K562 (cell line): ENCODE measurements at regions not wholly inside any gene's neighbourhood (a gene's known extent, or its start where the extent isn't known, plus 50 kb on each side); places are given as distances from the start of the nearest gene placed in this dataset.

Experiments used
- ATAC-seq: fragments of 200-7000 bp; cut with Tn5 transposase; 3 replicates; pipeline ENCODE4 v1.9.1; 2020; ENCODE audit warnings: moderate library complexity
- BruUV-seq: library from RNA; stranded (reverse); fragments of 400-500 nt; replicated peaks from 2 replicates; lab custom pipeline; 2021; lab: Mats Ljungman, UMichigan
- CTCF ChIA-PET: fragments of 300-600 bp; formaldehyde crosslinking; extraction: SDS; loops from one replicate; lab custom pipeline; 2021; ENCODE audit warnings: low intra/inter-chr PET ratio; lab: Yijun Ruan, JAX
- POLR2A ChIA-PET: fragments of 300-600, 350-650 bp; sonication (Branson Sonifier 250); formaldehyde crosslinking; extraction: SDS; loops from one replicate; lab custom pipeline; 2021; ENCODE audit warnings: antibody characterized with exemption, inconsistent platforms; lab: Yijun Ruan, JAX
- DNase-seq, 4 experiments: peaks; one replicate each; pipeline versions ENCODE4 v3.0.0 to v3.0.0-alpha.2; 2011 to 2018; ENCODE audit warnings: low spot score in 3 of 4, mixed read lengths in 3 of 4; ENCODE audit errors: extremely low read depth in 1 of 4
- FAIRE-seq: peaks from 2 replicates; lab custom pipeline; 2011; peaks lifted over from hg19 to GRCh38; lab: Jason Lieb, UNC
- H2AFZ ChIP-seq: 2 replicates; pipeline ENCODE4 v1.6.0; 2011; ENCODE audit warnings: low read depth, low read length, control low read depth, inconsistent platforms
- H3K27ac ChIP-seq: fragments of 200-600 bp; 3 replicates; pipeline ENCODE4 v1.8.0; 2011; ENCODE audit warnings: low read depth, mild to moderate bottlenecking, control low read depth, inconsistent platforms, low read length, moderate library complexity, mixed read lengths; ENCODE audit errors: extremely low read depth
- H3K27me3 ChIP-seq, 2 experiments: fragments of 300-600 bp in 1 of 2; 2 replicates in 1 of 2; 3 replicates in 1 of 2; pipeline versions ENCODE4 v1.6.0 to v1.8.0; 2011; ENCODE audit warnings: inconsistent platforms in 2 of 2, low read length in 2 of 2, mild to moderate bottlenecking in 1 of 2, mixed read lengths in 1 of 2, moderate library complexity in 1 of 2; ENCODE audit not compliant: control insufficient read depth in 2 of 2, insufficient read depth in 2 of 2
- H3K36me3 ChIP-seq: fragments of 300-600 bp; 3 replicates; pipeline ENCODE4 v1.8.0; 2011; ENCODE audit warnings: mild to moderate bottlenecking, low read length, inconsistent platforms; ENCODE audit not compliant: control insufficient read depth, insufficient read depth
- H3K4me1 ChIP-seq, 2 experiments: fragments of 200-600 bp in 1 of 2; replicated peaks in 1 of 2; 2 replicates in 1 of 2; 3 replicates in 1 of 2; pipeline versions ENCODE4 v1.5.1 to v1.8.0; 2011; ENCODE audit warnings: inconsistent platforms in 2 of 2, low read length in 2 of 2, mild to moderate bottlenecking in 1 of 2, mixed read lengths in 1 of 2, moderate library complexity in 1 of 2; ENCODE audit not compliant: control insufficient read depth in 2 of 2, insufficient read depth in 2 of 2
- H3K4me2 ChIP-seq: 2 replicates; pipeline ENCODE4 v1.6.1; 2011; ENCODE audit warnings: low read length, control low read depth, inconsistent platforms, mixed read lengths; ENCODE audit not compliant: insufficient read depth
- H3K4me3 ChIP-seq: fragments of 200-600 bp; sonication (generic), shearing (Covaris generic); 2 replicates; pipeline ENCODE4 v1.5.1; 2016; ENCODE audit warnings: control low read depth, inconsistent platforms
- H3K79me2 ChIP-seq: fragments of 200-600 bp; 3 replicates; pipeline ENCODE4 v1.8.0; 2011; ENCODE audit warnings: low read length, inconsistent platforms; ENCODE audit not compliant: control insufficient read depth, insufficient read depth
- H3K9ac ChIP-seq, 2 experiments: 2 replicates each; pipeline versions ENCODE4 v1.6.0 to v1.6.1; 2011; ENCODE audit warnings: low read depth in 2 of 2, low read length in 2 of 2, control low read depth in 1 of 2, inconsistent platforms in 1 of 2, mild to moderate bottlenecking in 1 of 2, mixed read lengths in 1 of 2; ENCODE audit not compliant: insufficient read depth in 1 of 2
- H3K9me1 ChIP-seq: one replicate; pipeline ENCODE4 v1.6.0; 2011; ENCODE audit warnings: inconsistent platforms, mild to moderate bottlenecking, low read length, moderate library complexity; ENCODE audit not compliant: control insufficient read depth, insufficient read depth
- H3K9me3 ChIP-seq: replicated peaks from 2 replicates; pipeline ENCODE4 v1.5.1; 2011; ENCODE audit warnings: low read depth, low read length, inconsistent platforms; ENCODE audit not compliant: control insufficient read depth, insufficient read depth
- H4K20me1 ChIP-seq: replicated peaks from 2 replicates; pipeline ENCODE4 v1.6.1; 2011; ENCODE audit warnings: low read length, inconsistent platforms, mixed read lengths; ENCODE audit not compliant: control insufficient read depth, insufficient read depth
- ARID1B ChIP-seq: fragments of 450-650 bp; IDR thresholded peaks from 2 replicates; pipeline ENCODE4 v1.6.1; 2016; ENCODE audit warnings: antibody characterized with exemption, mild to moderate bottlenecking, inconsistent platforms
- CC2D1A ChIP-seq: fragments of 450-650 bp; IDR thresholded peaks from 2 replicates; pipeline ENCODE4 v1.6.1; 2017; ENCODE audit warnings: mild to moderate bottlenecking
- E4F1 ChIP-seq: fragments of 250-450 bp; sonication (Bioruptor Pico); IDR thresholded peaks from 2 replicates; pipeline ENCODE4 v1.5.0; 2021; ENCODE audit warnings: mild to moderate bottlenecking, borderline replicate concordance
- PCBP2 ChIP-seq: fragments of 200-400 bp; formaldehyde crosslinking; IDR thresholded peaks from 2 replicates; pipeline ENCODE4 v1.6.1; 2018; ENCODE audit warnings: low read length, low read depth, mild to moderate bottlenecking, moderate library complexity; ENCODE audit not compliant: poor library complexity, severe bottlenecking
- RUNX1 ChIP-seq: sonication (generic); IDR thresholded peaks from 2 replicates; pipeline ENCODE4 v1.6.1; 2016; ENCODE audit warnings: antibody characterized with exemption, low read depth
- TOE1 ChIP-seq, 2 experiments: fragments of 450-650 bp in 1 of 2; sonication (generic) in 1 of 2; formaldehyde crosslinking in 1 of 2; IDR thresholded peaks; 2 replicates each; pipeline versions ENCODE4 v1.7.1 to v1.8.0; 2016 to 2022; ENCODE audit warnings: borderline replicate concordance in 2 of 2, mild to moderate bottlenecking in 2 of 2, antibody characterized with exemption in 1 of 2, inconsistent platforms in 1 of 2, low read depth in 1 of 2, missing genetic modification reagents in 1 of 2, moderate library complexity in 1 of 2
- ZNF668 ChIP-seq: fragments of 250-450 bp; sonication (Bioruptor Pico); IDR thresholded peaks from 2 replicates; pipeline ENCODE4 v1.8.0; 2022; ENCODE audit warnings: mild to moderate bottlenecking, inconsistent platforms
- in situ Hi-C: fragments of 300-500 bp; cut with MboI; formaldehyde crosslinking; loops from 4 replicates; pipeline ENCODE4 v1.15.0; 2018; ENCODE audit warnings: inconsistent platforms, mixed read lengths
- intact Hi-C: fragments of 100-400 bp; cut with micrococcal nuclease; formaldehyde crosslinking; loops from 2 replicates; pipeline ENCODE4 v1.14.2; 2022
- TF ChIP-seq, protein P1 (sequence below): sonication (generic); formaldehyde crosslinking; IDR thresholded peaks from 2 replicates; pipeline ENCODE4 v1.8.1; 2023; ENCODE audit warnings: mild to moderate bottlenecking, missing genetic modification reagents
- TF ChIP-seq, protein P2 (sequence below): fragments of 250-450 bp; sonication (Bioruptor Pico); IDR thresholded peaks from 2 replicates; pipeline ENCODE4 v1.8.0; 2022; ENCODE audit warnings: inconsistent platforms, mild to moderate bottlenecking, moderate library complexity, borderline replicate concordance

DNA sequence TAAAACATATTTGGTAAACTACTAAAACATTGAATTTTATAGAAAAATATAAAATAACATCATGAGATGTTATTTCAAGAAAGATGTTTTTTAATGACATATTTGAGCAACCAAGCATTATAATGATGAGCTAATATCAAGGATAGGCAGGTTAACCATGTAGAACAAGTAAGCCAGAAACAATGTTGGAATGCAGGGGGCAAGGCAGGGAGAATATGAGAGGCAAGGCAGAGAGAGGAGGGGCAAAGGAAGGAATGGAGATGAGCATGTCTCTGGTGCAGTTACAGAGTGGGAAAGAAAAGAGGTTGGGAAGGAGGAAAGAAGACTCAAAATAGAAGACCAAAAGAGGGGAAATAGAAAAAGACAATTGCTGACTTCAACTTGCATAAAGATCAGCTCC lies 390.4 kb downstream of the MCTP2 start:
- Histone ChIP-seq H3K9ac (no peak overlapping the region), H3K36me3 (no peaks in the 10 kb centered on the region), H2AFZ (no peak overlapping the region), H3K27me3 (no peaks in the 10 kb centered on the region), H3K79me2 (no peaks in the 10 kb centered on the region), H4K20me1 (no peaks in the 10 kb centered on the region), H3K9me1 (no peaks in the 10 kb centered on the region), H3K9me3 (no peaks in the 10 kb centered on the region), H3K27ac (no peak overlapping the region), H3K4me2 (no peak overlapping the region), H3K4me1 (no peaks in the 10 kb centered on the region), H3K4me3 (no peak overlapping the region)
- no peak for DNase-seq
- FAIRE-seq, result no peak
- intact Hi-C loops, result no loop called here
- TF ChIP-seq RUNX1 (no peak), E4F1 (CRISPR knock-in tag) (no peak), ARID1B (no peak), ZNF668 (CRISPR knock-in tag) (no peak), PCBP2 (no peak), TOE1 (IDR thresholded peaks at IDR 0.05; ENCODE audit: borderline replicate concordance) (no peak), TOE1 (CRISPR knock-in tag; IDR thresholded peaks at IDR 0.05; ENCODE audit: borderline replicate concordance, low read depth) (no peak), CC2D1A (no peak)
- TF ChIP-seq, protein P1, sequence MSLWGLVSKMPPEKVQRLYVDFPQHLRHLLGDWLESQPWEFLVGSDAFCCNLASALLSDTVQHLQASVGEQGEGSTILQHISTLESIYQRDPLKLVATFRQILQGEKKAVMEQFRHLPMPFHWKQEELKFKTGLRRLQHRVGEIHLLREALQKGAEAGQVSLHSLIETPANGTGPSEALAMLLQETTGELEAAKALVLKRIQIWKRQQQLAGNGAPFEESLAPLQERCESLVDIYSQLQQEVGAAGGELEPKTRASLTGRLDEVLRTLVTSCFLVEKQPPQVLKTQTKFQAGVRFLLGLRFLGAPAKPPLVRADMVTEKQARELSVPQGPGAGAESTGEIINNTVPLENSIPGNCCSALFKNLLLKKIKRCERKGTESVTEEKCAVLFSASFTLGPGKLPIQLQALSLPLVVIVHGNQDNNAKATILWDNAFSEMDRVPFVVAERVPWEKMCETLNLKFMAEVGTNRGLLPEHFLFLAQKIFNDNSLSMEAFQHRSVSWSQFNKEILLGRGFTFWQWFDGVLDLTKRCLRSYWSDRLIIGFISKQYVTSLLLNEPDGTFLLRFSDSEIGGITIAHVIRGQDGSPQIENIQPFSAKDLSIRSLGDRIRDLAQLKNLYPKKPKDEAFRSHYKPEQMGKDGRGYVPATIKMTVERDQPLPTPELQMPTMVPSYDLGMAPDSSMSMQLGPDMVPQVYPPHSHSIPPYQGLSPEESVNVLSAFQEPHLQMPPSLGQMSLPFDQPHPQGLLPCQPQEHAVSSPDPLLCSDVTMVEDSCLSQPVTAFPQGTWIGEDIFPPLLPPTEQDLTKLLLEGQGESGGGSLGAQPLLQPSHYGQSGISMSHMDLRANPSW (CRISPR knock-in tag), result no peak
- TF ChIP-seq, protein P2, sequence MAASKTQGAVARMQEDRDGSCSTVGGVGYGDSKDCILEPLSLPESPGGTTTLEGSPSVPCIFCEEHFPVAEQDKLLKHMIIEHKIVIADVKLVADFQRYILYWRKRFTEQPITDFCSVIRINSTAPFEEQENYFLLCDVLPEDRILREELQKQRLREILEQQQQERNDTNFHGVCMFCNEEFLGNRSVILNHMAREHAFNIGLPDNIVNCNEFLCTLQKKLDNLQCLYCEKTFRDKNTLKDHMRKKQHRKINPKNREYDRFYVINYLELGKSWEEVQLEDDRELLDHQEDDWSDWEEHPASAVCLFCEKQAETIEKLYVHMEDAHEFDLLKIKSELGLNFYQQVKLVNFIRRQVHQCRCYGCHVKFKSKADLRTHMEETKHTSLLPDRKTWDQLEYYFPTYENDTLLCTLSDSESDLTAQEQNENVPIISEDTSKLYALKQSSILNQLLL (CRISPR knock-in tag), result no peak
- BruUV-seq, result no TSS peak
- in situ Hi-C loops, result no loop called here
- ChIA-PET POLR2A (no interaction called here), CTCF (no interaction called here)
- ATAC-seq, result no peak
